ENCODE measurements at regions not wholly inside any gene's neighbourhood (a gene's known extent, or its start where the extent isn't known, plus 50 kb on each side); places are given as distances from the start of the nearest gene placed in this dataset.

GRCh38 chr3:163016251-163016650 lies 1519.6 kb downstream of the OTOL1 start:
- no peak for FAIRE-seq
- TF ChIP-seq CTCF (IDR thresholded peaks at IDR 0.05; ENCODE audit: insufficient read depth, missing control alignments): no peak
- no peak for DNase-seq (ENCODE audit: insufficient read length, low spot score)

- FAIRE-seq (no peak), DNase-seq (ENCODE audit: insufficient read length, low spot score) (no peak)
- no peak for TF ChIP-seq CTCF (IDR thresholded peaks at IDR 0.05; ENCODE audit: insufficient read depth, missing control alignments)
These were observed 1521.5 kb downstream of the OTOL1 start for GRCh38 chr3:163018067-163018466.

- no peak for TF ChIP-seq CTCF (IDR thresholded peaks at IDR 0.05; ENCODE audit: insufficient read depth, missing control alignments)
- DNase-seq (ENCODE audit: insufficient read length, low spot score) (no peak), FAIRE-seq (no peak)
These were observed 1522.1 kb downstream of the OTOL1 start for GRCh38 chr3:163018664-163019063.

DNA sequence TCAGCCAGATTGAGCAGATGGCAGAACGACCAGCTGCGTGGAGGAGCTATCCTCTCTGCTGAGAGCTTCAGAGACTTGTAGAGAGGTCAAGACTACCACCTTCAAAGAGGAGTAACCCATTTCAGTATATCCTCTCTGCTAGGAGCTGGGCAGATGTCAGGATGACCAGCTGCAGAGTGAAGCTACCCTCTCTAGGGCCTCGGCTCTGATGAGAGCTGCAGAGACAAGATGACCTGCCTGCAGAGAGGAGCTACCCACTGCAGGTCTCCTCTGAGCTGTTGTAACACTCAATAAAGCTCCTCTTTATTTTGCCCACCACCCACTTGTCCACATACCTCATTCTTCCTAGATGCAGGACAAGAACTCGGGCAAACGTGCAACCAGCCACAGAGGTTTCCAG lies 1522.7 kb downstream of the OTOL1 start:
- TF ChIP-seq CTCF (IDR thresholded peaks at IDR 0.05; ENCODE audit: insufficient read depth, missing control alignments): no peak
- FAIRE-seq (no peak), DNase-seq (ENCODE audit: insufficient read length, low spot score) (no peak)

GRCh38 chr3:163033652-163034051 lies 1537.0 kb downstream of the OTOL1 start:
- DNase-seq (ENCODE audit: insufficient read length, low spot score) (no peak), FAIRE-seq (no peak)
- TF ChIP-seq CTCF (IDR thresholded peaks at IDR 0.05; ENCODE audit: insufficient read depth, missing control alignments): no peak

DNA sequence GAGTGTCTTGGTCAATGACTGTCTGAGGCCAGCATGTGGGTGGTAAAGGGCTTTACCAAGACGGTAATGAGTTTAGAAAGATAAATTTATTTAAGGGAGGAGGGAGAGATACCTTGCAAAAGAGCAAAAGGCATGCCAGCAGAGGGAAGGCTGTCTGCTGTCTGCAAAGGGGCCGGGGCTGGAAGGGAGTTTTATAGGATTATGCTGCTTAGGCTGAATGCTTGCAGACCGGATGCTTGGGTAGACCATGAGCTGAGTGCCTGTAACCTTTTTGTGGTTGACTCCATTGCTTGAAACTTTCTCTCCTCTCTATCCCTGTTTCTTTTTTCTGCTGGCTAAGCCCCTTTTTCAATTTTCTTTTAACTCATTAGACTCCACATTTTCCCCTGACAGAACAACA lies 1543.0 kb downstream of the OTOL1 start:
- no peak for FAIRE-seq

GRCh38 chr3:163043074-163043473 lies 1546.5 kb downstream of the OTOL1 start:
- TF ChIP-seq CTCF (IDR thresholded peaks at IDR 0.05; ENCODE audit: insufficient read depth, missing control alignments): peak; percentile 13
- DNase-seq (ENCODE audit: insufficient read length, low spot score) (no peak), FAIRE-seq (no peak)

More for the DNA sequence above, 1543.0 kb downstream of the OTOL1 start:
- DNase-seq (ENCODE audit: insufficient read length, low spot score): no peak
- TF ChIP-seq CTCF (IDR thresholded peaks at IDR 0.05; ENCODE audit: insufficient read depth, missing control alignments): no peak
